Osteoblast (primary cell): ENCODE measurements at regions not wholly inside any gene's neighbourhood (a gene's known extent, or its start where the extent isn't known, plus 50 kb on each side); places are given as distances from the start of the nearest gene placed in this dataset.
A peak's percentile ranks its signal among the peaks of the same experiment; 100 is the strongest.

Source experiments
- DNase-seq: peaks from one replicate; pipeline ENCODE4 v3.0.0; 2011; ENCODE audit warnings: low spot score, mixed read lengths; ENCODE audit not compliant: insufficient read length; ENCODE audit errors: missing footprints
- H2AFZ ChIP-seq: 2 replicates; pipeline ENCODE4 v1.6.0; 2011; ENCODE audit warnings: mild to moderate bottlenecking, low read length
- H3K27ac ChIP-seq: 2 replicates; pipeline ENCODE4 v1.5.1; 2011; ENCODE audit warnings: mild to moderate bottlenecking, low read depth, low read length, moderate library complexity
- H3K27me3 ChIP-seq: 2 replicates; pipeline ENCODE4 v1.6.0; 2012; ENCODE audit warnings: mild to moderate bottlenecking, control low read depth, inconsistent platforms, low read length, moderate library complexity; ENCODE audit not compliant: insufficient read depth
- H3K36me3 ChIP-seq: 2 replicates; pipeline ENCODE4 v1.5.1; 2011; ENCODE audit warnings: mild to moderate bottlenecking, low read length, control low read depth, moderate library complexity; ENCODE audit not compliant: insufficient read depth
- H3K4me1 ChIP-seq: 2 replicates; pipeline ENCODE4 v1.5.1; 2011; ENCODE audit warnings: mild to moderate bottlenecking, low read length, control low read depth, moderate library complexity; ENCODE audit not compliant: insufficient read depth
- H3K4me2 ChIP-seq: 2 replicates; pipeline ENCODE4 v1.6.0; 2011; ENCODE audit warnings: mild to moderate bottlenecking, low read length; ENCODE audit not compliant: insufficient read depth
- H3K4me3 ChIP-seq: fragments of 200-600 bp; sonication (generic); 3 replicates; pipeline ENCODE4 v1.5.1; 2012; ENCODE audit warnings: mild to moderate bottlenecking, low read length, inconsistent platforms; ENCODE audit not compliant: insufficient read depth
- H3K79me2 ChIP-seq: 2 replicates; pipeline ENCODE4 v1.6.0; 2012; ENCODE audit warnings: mild to moderate bottlenecking, low read length, control low read depth, inconsistent platforms; ENCODE audit not compliant: insufficient read depth
- H3K9me3 ChIP-seq: 2 replicates; pipeline ENCODE4 v1.5.1; 2011; ENCODE audit warnings: low read depth, low read length, control low read depth
- H4K20me1 ChIP-seq: 2 replicates; pipeline ENCODE4 v1.6.0; 2012; ENCODE audit warnings: mild to moderate bottlenecking, low read length, control low read depth; ENCODE audit not compliant: insufficient read depth
- CTCF ChIP-seq: IDR thresholded peaks from 2 replicates; pipeline ENCODE4 v1.5.1; 2011; ENCODE audit warnings: mild to moderate bottlenecking, low read depth, low read length, moderate library complexity; ENCODE audit errors: extremely low read depth

- Histone ChIP-seq H3K27ac (no peak overlapping the region), H3K36me3 (no peaks in the 10 kb centered on the region), H3K79me2 (no peaks in the 10 kb centered on the region), H3K27me3 (peaks cover 3% of the 10 kb centered on the region), H2AFZ (no peak overlapping the region), H3K4me1 (no peaks in the 10 kb centered on the region), H3K4me3 (no peak overlapping the region), H3K9me3 (no peaks in the 10 kb centered on the region), H4K20me1 (no peaks in the 10 kb centered on the region), H3K4me2 (no peak overlapping the region)
- DNase-seq, result no peak
- TF ChIP-seq CTCF, result no peak
These were observed 89.3 kb downstream of the NPY start for GRCh38 chr7:24372961-24373955.

GRCh38 chr7:24378871-24379616, 95.1 kb downstream of the NPY start:
- no peak overlapping the region for H2AFZ ChIP-seq
- H3K4me1 ChIP-seq, result no peaks in the 10 kb centered on the region
- no peak overlapping the region for H3K4me2 ChIP-seq
- H3K27ac ChIP-seq, result no peak overlapping the region
- H3K36me3 ChIP-seq, result no peaks in the 10 kb centered on the region
- H4K20me1 ChIP-seq, result no peaks in the 10 kb centered on the region
- H3K9me3 ChIP-seq, result no peaks in the 10 kb centered on the region
- TF ChIP-seq CTCF, result no peak
- peaks cover 3% of the 10 kb centered on the region for H3K27me3 ChIP-seq
- H3K79me2 ChIP-seq, result no peaks in the 10 kb centered on the region
- H3K4me3 ChIP-seq, result no peak overlapping the region
- peak; percentile 22 for DNase-seq

GRCh38 chr7:24381894-24382505, 98.0 kb downstream of the NPY start:
- DNase-seq, result no peak
- Histone ChIP-seq H3K36me3 (no peaks in the 10 kb centered on the region), H3K4me1 (no peaks in the 10 kb centered on the region), H3K4me3 (no peak overlapping the region), H4K20me1 (no peaks in the 10 kb centered on the region), H3K79me2 (no peaks in the 10 kb centered on the region), H2AFZ (no peak overlapping the region), H3K9me3 (no peaks in the 10 kb centered on the region), H3K4me2 (no peak overlapping the region), H3K27me3 (peaks cover 2% of the 10 kb centered on the region), H3K27ac (no peak overlapping the region)
- peak; percentile 48 for TF ChIP-seq CTCF

GRCh38 chr7:24383055-24383454, 99.1 kb downstream of the NPY start:
- no peak for DNase-seq

More at GRCh38 chr7:24383055-24383454, 99.1 kb downstream of the NPY start:
- no peak overlapping the region for H3K27ac ChIP-seq
- no peaks in the 10 kb centered on the region for H3K4me1 ChIP-seq
- TF ChIP-seq CTCF, result no peak
- H3K4me3 ChIP-seq, result no peak overlapping the region
- H2AFZ ChIP-seq, result no peak overlapping the region
- no peaks in the 10 kb centered on the region for H3K9me3 ChIP-seq
- no peaks in the 10 kb centered on the region for H3K27me3 ChIP-seq
- H3K79me2 ChIP-seq, result no peaks in the 10 kb centered on the region
- H3K4me2 ChIP-seq, result no peak overlapping the region
- H4K20me1 ChIP-seq, result no peaks in the 10 kb centered on the region
- H3K36me3 ChIP-seq, result no peaks in the 10 kb centered on the region
